ENCODE measurements at regions not wholly inside any gene's neighbourhood (a gene's known extent, or its start where the extent isn't known, plus 50 kb on each side); places are given as distances from the start of the nearest gene placed in this dataset.

- Histone ChIP-seq H3K4me3 (replicated peaks in 1 of 4; ENCODE audit: control extremely low read depth in 1 of 4, insufficient read depth in 1 of 4, low read depth in 3 of 4, low read length in 4 of 4) (no peak overlapping the region), H3K79me2 (ENCODE audit: control insufficient read depth, insufficient read depth, low read length) (no peaks in the 10 kb centered on the region), H3K4me1 (ENCODE audit: control insufficient read depth, extremely low read depth, insufficient read depth, low read length) (peaks cover 12% of the 10 kb centered on the region), H3K9ac (ENCODE audit: insufficient read depth, low read length) (peak overlapping the region; percentile 27), H4K20me1 (ENCODE audit: control insufficient read depth, extremely low read depth, insufficient read depth, low read length) (no peaks in the 10 kb centered on the region), H2AFZ (ENCODE audit: low read length) (no peak overlapping the region), H3K4me2 (ENCODE audit: extremely low read depth, insufficient read depth, low read length) (peak overlapping the region; percentile 72), H3K9me3 (ENCODE audit: control insufficient read depth, insufficient read depth, low read depth, low read length) (no peaks in the 10 kb centered on the region), H3K27me3 (ENCODE audit: control insufficient read depth, insufficient read depth, low read length) (no peaks in the 10 kb centered on the region), H3K27ac (ENCODE audit: insufficient read depth, low read length) (peak overlapping the region; percentile 90), H3K36me3 (ENCODE audit: control insufficient read depth, insufficient read depth, low read length) (no peaks in the 10 kb centered on the region)
- TF ChIP-seq, protein P1, sequence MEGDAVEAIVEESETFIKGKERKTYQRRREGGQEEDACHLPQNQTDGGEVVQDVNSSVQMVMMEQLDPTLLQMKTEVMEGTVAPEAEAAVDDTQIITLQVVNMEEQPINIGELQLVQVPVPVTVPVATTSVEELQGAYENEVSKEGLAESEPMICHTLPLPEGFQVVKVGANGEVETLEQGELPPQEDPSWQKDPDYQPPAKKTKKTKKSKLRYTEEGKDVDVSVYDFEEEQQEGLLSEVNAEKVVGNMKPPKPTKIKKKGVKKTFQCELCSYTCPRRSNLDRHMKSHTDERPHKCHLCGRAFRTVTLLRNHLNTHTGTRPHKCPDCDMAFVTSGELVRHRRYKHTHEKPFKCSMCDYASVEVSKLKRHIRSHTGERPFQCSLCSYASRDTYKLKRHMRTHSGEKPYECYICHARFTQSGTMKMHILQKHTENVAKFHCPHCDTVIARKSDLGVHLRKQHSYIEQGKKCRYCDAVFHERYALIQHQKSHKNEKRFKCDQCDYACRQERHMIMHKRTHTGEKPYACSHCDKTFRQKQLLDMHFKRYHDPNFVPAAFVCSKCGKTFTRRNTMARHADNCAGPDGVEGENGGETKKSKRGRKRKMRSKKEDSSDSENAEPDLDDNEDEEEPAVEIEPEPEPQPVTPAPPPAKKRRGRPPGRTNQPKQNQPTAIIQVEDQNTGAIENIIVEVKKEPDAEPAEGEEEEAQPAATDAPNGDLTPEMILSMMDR (conservative IDR thresholded peaks at IDR 0.05 in 1 of 2, IDR thresholded peaks at IDR 0.05 in 1 of 2; ENCODE audit: low read depth in 1 of 2, low read length in 2 of 2), result no peak
- no peak for TF ChIP-seq EZH2 (IDR thresholded peaks at IDR 0.05; ENCODE audit: low read length, missing control alignments)
- no peak for DNase-seq (ENCODE audit: low read depth in 2 of 2)
Observed at GRCh38 chr2:238643400-238643907, 204.4 kb upstream of the TWIST2 start.

DNA sequence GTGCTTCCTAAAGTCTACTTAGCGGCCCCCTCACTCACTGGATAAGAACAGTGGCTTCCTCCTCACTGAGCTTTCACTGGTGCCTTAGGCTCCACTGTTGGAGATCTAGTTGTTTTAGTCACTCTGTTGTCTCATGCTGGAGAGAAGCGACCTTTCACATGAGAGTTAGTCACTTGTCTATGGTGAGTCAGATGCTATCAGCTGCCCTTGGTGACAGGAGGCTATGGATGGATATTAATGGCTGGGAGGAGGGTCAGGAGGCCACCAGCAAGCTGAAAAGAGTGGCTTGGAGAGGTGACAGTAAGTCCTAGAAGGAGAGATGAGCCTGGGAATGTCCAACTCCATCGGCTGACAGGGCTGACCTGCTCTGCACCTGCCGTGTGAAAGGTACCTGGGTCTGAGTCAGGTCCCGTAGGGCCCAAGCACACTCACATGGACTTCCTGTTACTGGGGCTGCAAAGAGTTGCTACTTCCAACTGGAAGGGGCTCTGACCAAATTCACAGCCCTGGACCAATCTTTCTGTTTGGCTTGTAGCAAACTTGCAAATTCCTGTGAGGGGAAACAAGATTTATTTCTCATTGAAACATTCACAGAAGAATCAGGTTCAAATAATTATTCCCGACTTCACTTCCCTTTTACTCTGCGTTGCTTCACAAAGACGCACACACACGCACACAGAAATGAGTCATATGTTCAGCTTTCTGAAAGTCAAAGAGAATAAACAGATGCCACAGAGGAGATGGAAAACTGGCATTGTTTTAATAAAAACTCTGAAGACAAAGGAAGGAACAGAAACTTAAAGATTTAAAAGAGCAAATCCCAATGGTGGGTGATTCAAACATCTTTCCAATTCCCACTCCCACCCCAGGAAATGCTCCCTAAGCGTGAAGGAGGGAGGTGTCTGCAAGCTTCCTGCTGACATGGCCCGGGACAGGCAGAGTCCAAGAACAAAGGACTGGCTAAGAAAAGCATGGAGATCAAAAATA, 203.5 kb upstream of the TWIST2 start:
- H3K4me2 ChIP-seq (ENCODE audit: extremely low read depth, insufficient read depth, low read length), result peak overlapping the region; percentile 72
- peak overlapping the region; percentile 27 for H3K9ac ChIP-seq (ENCODE audit: insufficient read depth, low read length)
- peak overlapping the region; percentile 90 for H3K27ac ChIP-seq (ENCODE audit: insufficient read depth, low read length)

DNA sequence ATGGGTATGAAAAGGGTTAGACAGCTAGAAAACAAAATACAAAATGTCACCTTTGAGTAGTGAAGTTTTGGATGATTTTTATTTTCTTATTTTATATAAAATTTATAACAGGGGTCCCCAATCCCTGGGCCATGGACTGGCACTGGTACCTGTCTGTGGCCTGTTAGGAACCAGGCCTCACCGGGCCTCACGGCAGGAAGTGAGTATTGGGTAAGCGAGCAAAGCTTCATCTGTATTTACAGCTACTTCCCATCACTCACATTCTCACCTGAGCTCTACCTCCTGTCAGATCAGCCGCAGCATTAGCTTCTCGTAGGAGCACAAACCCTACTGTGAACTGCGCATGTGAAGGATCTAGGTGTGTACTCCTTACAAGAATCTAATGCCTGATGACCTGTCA, 202.8 kb upstream of the TWIST2 start:
- Histone ChIP-seq H3K36me3 (ENCODE audit: control insufficient read depth, insufficient read depth, low read length) (no peaks in the 10 kb centered on the region), H3K9ac (ENCODE audit: insufficient read depth, low read length) (no peak overlapping the region), H3K4me2 (ENCODE audit: extremely low read depth, insufficient read depth, low read length) (peak overlapping the region; percentile 60), H3K4me3 (replicated peaks in 1 of 4; ENCODE audit: control extremely low read depth in 1 of 4, insufficient read depth in 1 of 4, low read depth in 3 of 4, low read length in 4 of 4) (no peak overlapping the region), H3K27ac (ENCODE audit: insufficient read depth, low read length) (peak overlapping the region; percentile 90), H3K4me1 (ENCODE audit: control insufficient read depth, extremely low read depth, insufficient read depth, low read length) (peaks cover 12% of the 10 kb centered on the region), H3K9me3 (ENCODE audit: control insufficient read depth, insufficient read depth, low read depth, low read length) (no peaks in the 10 kb centered on the region), H3K27me3 (ENCODE audit: control insufficient read depth, insufficient read depth, low read length) (no peaks in the 10 kb centered on the region), H4K20me1 (ENCODE audit: control insufficient read depth, extremely low read depth, insufficient read depth, low read length) (no peaks in the 10 kb centered on the region), H2AFZ (ENCODE audit: low read length) (no peak overlapping the region), H3K79me2 (ENCODE audit: control insufficient read depth, insufficient read depth, low read length) (no peaks in the 10 kb centered on the region)
- no peak for TF ChIP-seq EZH2 (IDR thresholded peaks at IDR 0.05; ENCODE audit: low read length, missing control alignments)
- TF ChIP-seq, protein P1 (conservative IDR thresholded peaks at IDR 0.05 in 1 of 2, IDR thresholded peaks at IDR 0.05 in 1 of 2; ENCODE audit: low read depth in 1 of 2, low read length in 2 of 2), result no peak
- no peak for DNase-seq (ENCODE audit: low read depth in 2 of 2)

More for the DNA sequence above, 203.5 kb upstream of the TWIST2 start:
- TF ChIP-seq EZH2 (IDR thresholded peaks at IDR 0.05; ENCODE audit: low read length, missing control alignments), result no peak
- TF ChIP-seq, protein P1 (conservative IDR thresholded peaks at IDR 0.05 in 1 of 2, IDR thresholded peaks at IDR 0.05 in 1 of 2; ENCODE audit: low read depth in 1 of 2, low read length in 2 of 2), result no peak
- no peaks in the 10 kb centered on the region for H3K9me3 ChIP-seq (ENCODE audit: control insufficient read depth, insufficient read depth, low read depth, low read length)
- peaks cover 12% of the 10 kb centered on the region for H3K4me1 ChIP-seq (ENCODE audit: control insufficient read depth, extremely low read depth, insufficient read depth, low read length)
- H3K36me3 ChIP-seq (ENCODE audit: control insufficient read depth, insufficient read depth, low read length), result no peaks in the 10 kb centered on the region
- no peaks in the 10 kb centered on the region for H4K20me1 ChIP-seq (ENCODE audit: control insufficient read depth, extremely low read depth, insufficient read depth, low read length)
- H3K4me3 ChIP-seq (replicated peaks in 1 of 4; ENCODE audit: control extremely low read depth in 1 of 4, insufficient read depth in 1 of 4, low read depth in 3 of 4, low read length in 4 of 4), result no peak overlapping the region
- peak; percentile 81 to 86 for DNase-seq (ENCODE audit: low read depth in 2 of 2)
- H3K27me3 ChIP-seq (ENCODE audit: control insufficient read depth, insufficient read depth, low read length), result no peaks in the 10 kb centered on the region
- H3K79me2 ChIP-seq (ENCODE audit: control insufficient read depth, insufficient read depth, low read length), result no peaks in the 10 kb centered on the region
- H2AFZ ChIP-seq (ENCODE audit: low read length), result peak overlapping the region; percentile 5

All from fibroblast of lung (primary cell).